ENCODE measurements at regions not wholly inside any gene's neighbourhood (a gene's known extent, or its start where the extent isn't known, plus 50 kb on each side); places are given as distances from the start of the nearest gene placed in this dataset.

GRCh38 chr2:10504370-10504993, 56.4 kb upstream of the ODC1 start:
- H3K23ac ChIP-seq (ENCODE audit: low read length), result no peak overlapping the region
- H3K4me2 ChIP-seq (ENCODE audit: low read length), result no peak overlapping the region
- H3K18ac ChIP-seq (ENCODE audit: low read length), result no peak overlapping the region
- no peak overlapping the region for H3K56ac ChIP-seq (ENCODE audit: low read length)
- no peak overlapping the region for H2BK120ac ChIP-seq (ENCODE audit: low read depth, low read length)
- H3K79me2 ChIP-seq (ENCODE audit: control insufficient read depth, insufficient read depth, low read length), result no peaks in the 10 kb centered on the region
- H4K8ac ChIP-seq (ENCODE audit: low read depth, low read length), result no peak overlapping the region
- no peaks in the 10 kb centered on the region for H3K79me1 ChIP-seq (ENCODE audit: low read length)
- no peak overlapping the region for H3K27ac ChIP-seq (ENCODE audit: low read depth, low read length)
- no peaks in the 10 kb centered on the region for H3K27me3 ChIP-seq (ENCODE audit: insufficient read depth, low read length, poor library complexity)
- H3K4ac ChIP-seq (ENCODE audit: low read depth, low read length), result no peak overlapping the region
- no peak overlapping the region for H2BK5ac ChIP-seq (ENCODE audit: low read length)
- H2BK15ac ChIP-seq (replicated peaks; ENCODE audit: low read depth), result no peak overlapping the region
- H3K4me3 ChIP-seq (ENCODE audit: low read length), result no peak overlapping the region
- H3K9ac ChIP-seq (ENCODE audit: low read length), result no peak overlapping the region
- no CpG with 5 or more reads among the region's 16 CpGs for whole genome bisulfite sequencing (ENCODE audit: extremely low coverage, insufficient coverage, low lambda C conversion rate)
- no peak overlapping the region for H2AK5ac ChIP-seq (ENCODE audit: low read length)
- no peaks in the 10 kb centered on the region for H3K4me1 ChIP-seq (ENCODE audit: control insufficient read depth, low read depth, low read length)
- no peaks in the 10 kb centered on the region for H3K36me3 ChIP-seq (ENCODE audit: control insufficient read depth, insufficient read depth, low read length)
- no peak for DNase-seq
- H4K5ac ChIP-seq (ENCODE audit: low read length), result no peak overlapping the region

GRCh38 chr2:10502803-10503107, 54.6 kb upstream of the ODC1 start:
- DNase-seq, result no peak
- H2BK120ac ChIP-seq (ENCODE audit: low read depth, low read length), result no peak overlapping the region
- H4K5ac ChIP-seq (ENCODE audit: low read length), result no peak overlapping the region
- H3K27me3 ChIP-seq (ENCODE audit: insufficient read depth, low read length, poor library complexity), result no peaks in the 10 kb centered on the region
- no peak overlapping the region for H2AK5ac ChIP-seq (ENCODE audit: low read length)
- H4K8ac ChIP-seq (ENCODE audit: low read depth, low read length), result no peak overlapping the region
- H3K18ac ChIP-seq (ENCODE audit: low read length), result no peak overlapping the region
- H3K4me1 ChIP-seq (ENCODE audit: control insufficient read depth, low read depth, low read length), result no peaks in the 10 kb centered on the region
- H3K4me3 ChIP-seq (ENCODE audit: low read length), result no peak overlapping the region
- no peak overlapping the region for H3K23ac ChIP-seq (ENCODE audit: low read length)
- no peak overlapping the region for H3K9ac ChIP-seq (ENCODE audit: low read length)
- no peak overlapping the region for H3K56ac ChIP-seq (ENCODE audit: low read length)
- no peak overlapping the region for H2BK5ac ChIP-seq (ENCODE audit: low read length)
- no peaks in the 10 kb centered on the region for H3K79me2 ChIP-seq (ENCODE audit: control insufficient read depth, insufficient read depth, low read length)
- H3K27ac ChIP-seq (ENCODE audit: low read depth, low read length), result no peak overlapping the region
- no peaks in the 10 kb centered on the region for H3K79me1 ChIP-seq (ENCODE audit: low read length)
- H3K36me3 ChIP-seq (ENCODE audit: control insufficient read depth, insufficient read depth, low read length), result no peaks in the 10 kb centered on the region
- WGBS (ENCODE audit: extremely low coverage, insufficient coverage, low lambda C conversion rate), result no CpG with 5 or more reads among the region's 3 CpGs
- H3K4me2 ChIP-seq (ENCODE audit: low read length), result no peak overlapping the region
- H2BK15ac ChIP-seq (replicated peaks; ENCODE audit: low read depth), result no peak overlapping the region
- H3K4ac ChIP-seq (ENCODE audit: low read depth, low read length), result no peak overlapping the region

GRCh38 chr2:10501980-10502802, 54.1 kb upstream of the ODC1 start:
- Histone ChIP-seq H3K36me3 (ENCODE audit: control insufficient read depth, insufficient read depth, low read length) (no peaks in the 10 kb centered on the region), H3K4me3 (ENCODE audit: low read length) (no peak overlapping the region), H3K27ac (ENCODE audit: low read depth, low read length) (no peak overlapping the region), H3K27me3 (ENCODE audit: insufficient read depth, low read length, poor library complexity) (no peaks in the 10 kb centered on the region), H3K23ac (ENCODE audit: low read length) (no peak overlapping the region), H2AK5ac (ENCODE audit: low read length) (no peak overlapping the region), H3K18ac (ENCODE audit: low read length) (no peak overlapping the region), H3K56ac (ENCODE audit: low read length) (no peak overlapping the region), H2BK120ac (ENCODE audit: low read depth, low read length) (no peak overlapping the region), H4K8ac (ENCODE audit: low read depth, low read length) (no peak overlapping the region), H3K4me1 (ENCODE audit: control insufficient read depth, low read depth, low read length) (no peaks in the 10 kb centered on the region), H2BK5ac (ENCODE audit: low read length) (no peak overlapping the region), H3K9ac (ENCODE audit: low read length) (no peak overlapping the region), H3K4me2 (ENCODE audit: low read length) (no peak overlapping the region), H3K4ac (ENCODE audit: low read depth, low read length) (no peak overlapping the region), H2BK15ac (replicated peaks; ENCODE audit: low read depth) (no peak overlapping the region), H4K5ac (ENCODE audit: low read length) (no peak overlapping the region), H3K79me1 (ENCODE audit: low read length) (no peaks in the 10 kb centered on the region), H3K79me2 (ENCODE audit: control insufficient read depth, insufficient read depth, low read length) (no peaks in the 10 kb centered on the region)
- WGBS (ENCODE audit: extremely low coverage, insufficient coverage, low lambda C conversion rate), result no CpG with 5 or more reads among the region's 20 CpGs
- DNase-seq, result no peak

- H3K36me3 ChIP-seq (ENCODE audit: control insufficient read depth, insufficient read depth, low read length), result no peaks in the 10 kb centered on the region
- H3K79me2 ChIP-seq (ENCODE audit: control insufficient read depth, insufficient read depth, low read length), result no peaks in the 10 kb centered on the region
- H2BK15ac ChIP-seq (replicated peaks; ENCODE audit: low read depth), result no peak overlapping the region
- no peak overlapping the region for H3K4ac ChIP-seq (ENCODE audit: low read depth, low read length)
- no peak overlapping the region for H3K18ac ChIP-seq (ENCODE audit: low read length)
- H3K27me3 ChIP-seq (ENCODE audit: insufficient read depth, low read length, poor library complexity), result no peaks in the 10 kb centered on the region
- no peak overlapping the region for H3K4me2 ChIP-seq (ENCODE audit: low read length)
- H3K9ac ChIP-seq (ENCODE audit: low read length), result no peak overlapping the region
- no peak for DNase-seq
- H2BK120ac ChIP-seq (ENCODE audit: low read depth, low read length), result no peak overlapping the region
- no peaks in the 10 kb centered on the region for H3K79me1 ChIP-seq (ENCODE audit: low read length)
- H3K4me3 ChIP-seq (ENCODE audit: low read length), result no peak overlapping the region
- no CpG with 5 or more reads among the region's 9 CpGs for WGBS (ENCODE audit: extremely low coverage, insufficient coverage, low lambda C conversion rate)
- no peak overlapping the region for H3K56ac ChIP-seq (ENCODE audit: low read length)
- no peak overlapping the region for H4K5ac ChIP-seq (ENCODE audit: low read length)
- H3K27ac ChIP-seq (ENCODE audit: low read depth, low read length), result no peak overlapping the region
- no peak overlapping the region for H3K23ac ChIP-seq (ENCODE audit: low read length)
- H2AK5ac ChIP-seq (ENCODE audit: low read length), result no peak overlapping the region
- no peak overlapping the region for H4K8ac ChIP-seq (ENCODE audit: low read depth, low read length)
- H3K4me1 ChIP-seq (ENCODE audit: control insufficient read depth, low read depth, low read length), result no peaks in the 10 kb centered on the region
- H2BK5ac ChIP-seq (ENCODE audit: low read length), result no peak overlapping the region
These were observed 53.4 kb upstream of the ODC1 start for GRCh38 chr2:10501451-10501961.

GRCh38 chr2:10500601-10501361, 52.7 kb upstream of the ODC1 start:
- H3K4me2 ChIP-seq (ENCODE audit: low read length), result no peak overlapping the region
- H3K36me3 ChIP-seq (ENCODE audit: control insufficient read depth, insufficient read depth, low read length), result no peaks in the 10 kb centered on the region
- no peak overlapping the region for H3K4ac ChIP-seq (ENCODE audit: low read depth, low read length)
- H2BK5ac ChIP-seq (ENCODE audit: low read length), result no peak overlapping the region
- no peak overlapping the region for H3K27ac ChIP-seq (ENCODE audit: low read depth, low read length)
- H3K18ac ChIP-seq (ENCODE audit: low read length), result no peak overlapping the region
- H3K4me3 ChIP-seq (ENCODE audit: low read length), result no peak overlapping the region
- H4K5ac ChIP-seq (ENCODE audit: low read length), result no peak overlapping the region
- no peak overlapping the region for H2BK120ac ChIP-seq (ENCODE audit: low read depth, low read length)
- H2AK5ac ChIP-seq (ENCODE audit: low read length), result no peak overlapping the region
- no peak overlapping the region for H3K9ac ChIP-seq (ENCODE audit: low read length)
- H3K27me3 ChIP-seq (ENCODE audit: insufficient read depth, low read length, poor library complexity), result no peaks in the 10 kb centered on the region
- no peaks in the 10 kb centered on the region for H3K79me2 ChIP-seq (ENCODE audit: control insufficient read depth, insufficient read depth, low read length)
- no peak overlapping the region for H4K8ac ChIP-seq (ENCODE audit: low read depth, low read length)
- no peak overlapping the region for H2BK15ac ChIP-seq (replicated peaks; ENCODE audit: low read depth)
- DNase-seq, result no peak
- no CpG with 5 or more reads among the region's 22 CpGs for WGBS (ENCODE audit: extremely low coverage, insufficient coverage, low lambda C conversion rate)
- no peak overlapping the region for H3K23ac ChIP-seq (ENCODE audit: low read length)
- H3K56ac ChIP-seq (ENCODE audit: low read length), result no peak overlapping the region
- no peaks in the 10 kb centered on the region for H3K4me1 ChIP-seq (ENCODE audit: control insufficient read depth, low read depth, low read length)
- H3K79me1 ChIP-seq (ENCODE audit: low read length), result no peaks in the 10 kb centered on the region

Data from mesendoderm (in vitro differentiated cells).